H1 (cell line): ENCODE measurements at regions not wholly inside any gene's neighbourhood (a gene's known extent, or its start where the extent isn't known, plus 50 kb on each side); places are given as distances from the start of the nearest gene placed in this dataset.

Experiments
- CTBP2 ChIP-seq: IDR thresholded peaks from 2 replicates; pipeline ENCODE4 v1.7.0; 2011; ENCODE audit warnings: borderline replicate concordance, mild to moderate bottlenecking, moderate library complexity, mixed read lengths, low read length; ENCODE audit not compliant: insufficient read depth, insufficient read length
- EGR1 ChIP-seq: IDR thresholded peaks from 2 replicates; pipeline ENCODE4 v1.6.1; 2011; ENCODE audit warnings: low read depth, low read length, borderline replicate concordance
- SAP30 ChIP-seq: fragments of 300-600 bp; sonication (generic); IDR thresholded peaks from 2 replicates; pipeline ENCODE4 v1.7.1; 2012; ENCODE audit warnings: low read length, moderate library complexity, mild to moderate bottlenecking, inconsistent platforms; ENCODE audit not compliant: insufficient read depth, insufficient replicate concordance
- SIN3A ChIP-seq, 2 experiments: IDR thresholded peaks in 1 of 2; conservative IDR thresholded peaks in 1 of 2; 2 replicates each; pipeline ENCODE4 v1.6.1; 2011 to 2012; ENCODE audit warnings: low read length in 2 of 2, improper control_type of control experiment in 1 of 2, low read depth in 1 of 2, mild to moderate bottlenecking in 1 of 2
- TCF12 ChIP-seq: IDR thresholded peaks from 2 replicates; pipeline ENCODE4 v1.6.1; 2011; ENCODE audit warnings: low read depth, mild to moderate bottlenecking, low read length

DNA sequence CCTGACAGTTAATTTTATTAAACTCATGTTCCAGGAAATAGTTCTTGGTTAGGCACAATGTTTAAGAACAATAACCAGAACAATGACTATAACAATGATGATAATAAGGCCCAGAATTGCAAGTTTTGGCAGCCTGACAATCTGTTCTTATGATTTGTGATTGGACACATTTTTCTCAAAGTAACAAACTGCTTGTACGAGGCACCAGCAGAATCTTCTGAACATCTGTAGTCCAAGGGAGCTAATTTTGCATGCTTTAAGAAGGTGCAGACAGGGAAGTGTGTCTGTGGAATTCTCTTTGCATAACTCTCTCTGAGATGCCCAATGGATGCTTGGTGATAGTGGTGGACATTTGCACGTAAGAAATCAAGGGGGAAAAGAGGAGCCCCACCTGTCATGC is 709.3 kb downstream of the SLC4A3 start (continued):
- TF ChIP-seq SAP30: no peak
- no peak for TF ChIP-seq TCF12
- TF ChIP-seq EGR1: no peak
- no peak for TF ChIP-seq SIN3A (conservative IDR thresholded peaks at IDR 0.05 in 1 of 2, IDR thresholded peaks at IDR 0.05 in 1 of 2; ENCODE audit: low read depth in 1 of 2, low read length in 2 of 2)
- no peak for TF ChIP-seq CTBP2
